OCI-LY7 (cell line): ENCODE measurements at regions not wholly inside any gene's neighbourhood (a gene's known extent, or its start where the extent isn't known, plus 50 kb on each side); places are given as distances from the start of the nearest gene placed in this dataset.

ENCODE experiments used
- BruUV-seq: library from RNA; stranded (reverse); fragments of 400-500 nt; replicated peaks from 2 replicates; lab custom pipeline; 2021; lab: Mats Ljungman, UMichigan
- CTCF ChIA-PET: fragments of 300-600 bp; sonication (Branson Sonifier 250); formaldehyde crosslinking; loops from one replicate; lab custom pipeline; 2022; ENCODE audit warnings: antibody characterized with exemption; ENCODE audit not compliant: unreplicated experiment; lab: Charles Lee
- POLR2A ChIA-PET: fragments of 300-600 bp; sonication (Branson Sonifier 250); formaldehyde crosslinking; loops from one replicate; lab custom pipeline; 2022; ENCODE audit warnings: antibody characterized with exemption; lab: Charles Lee
- DNase-seq: peaks from one replicate; pipeline ENCODE4 v3.0.0-alpha.2; 2015; ENCODE audit warnings: low spot score
- H2AFZ ChIP-seq: fragments of 200-600 bp; sonication (generic), shearing (Covaris generic); 2 replicates; pipeline ENCODE4 v1.6.1; 2014; ENCODE audit warnings: mild to moderate bottlenecking, antibody characterized with exemption, low read length, moderate library complexity
- H3K27ac ChIP-seq: fragments of 200-600 bp; sonication (generic); 2 replicates; pipeline ENCODE4 v1.5.1; 2014; ENCODE audit warnings: mixed run types, low read depth, mild to moderate bottlenecking, moderate library complexity, low read length, inconsistent platforms; ENCODE audit not compliant: poor library complexity, severe bottlenecking
- H3K36me3 ChIP-seq: fragments of 200-600 bp; sonication (generic); 2 replicates; pipeline ENCODE4 v1.6.1; 2014; ENCODE audit warnings: mild to moderate bottlenecking, antibody characterized with exemption, low read length, moderate library complexity, mixed read lengths; ENCODE audit not compliant: insufficient read depth
- H3K4me1 ChIP-seq: fragments of 200-600 bp; sonication (generic); 2 replicates; pipeline ENCODE4 v1.5.1; 2014; ENCODE audit warnings: mild to moderate bottlenecking, low read length; ENCODE audit not compliant: insufficient read depth, poor library complexity, severe bottlenecking
- H3K4me2 ChIP-seq: fragments of 200-600 bp; sonication (generic); 2 replicates; pipeline ENCODE4 v1.6.1; 2014; ENCODE audit warnings: mild to moderate bottlenecking, low read length
- H3K4me3 ChIP-seq: fragments of 200-600 bp; sonication (generic); 2 replicates; pipeline ENCODE4 v1.5.1; 2014; ENCODE audit warnings: mild to moderate bottlenecking, low read depth, low read length; ENCODE audit not compliant: poor library complexity, severe bottlenecking
- H3K79me2 ChIP-seq: fragments of 200-600 bp; sonication (generic); 2 replicates; pipeline ENCODE4 v1.6.1; 2016; ENCODE audit warnings: low read depth, mild to moderate bottlenecking, low read length, moderate library complexity, mixed read lengths; ENCODE audit not compliant: insufficient read depth
- H3K9me2 ChIP-seq: fragments of 200-600 bp; sonication (generic); 2 replicates; pipeline ENCODE4 v1.6.1; 2016; ENCODE audit warnings: mild to moderate bottlenecking, low read length, mixed read lengths; ENCODE audit not compliant: insufficient read depth
- H3K9me3 ChIP-seq: fragments of 200-600 bp; sonication (generic); 2 replicates; pipeline ENCODE4 v1.6.1; 2014; ENCODE audit warnings: mild to moderate bottlenecking, mixed run types, low read length, mixed read lengths
- H4K20me1 ChIP-seq: fragments of 200-600 bp; sonication (generic); 2 replicates; pipeline ENCODE4 v1.6.1; 2014; ENCODE audit warnings: mild to moderate bottlenecking, antibody characterized with exemption, low read length, moderate library complexity, mixed read lengths; ENCODE audit not compliant: insufficient read depth
- CTCF ChIP-seq: fragments of 200-600 bp; sonication (generic); conservative IDR thresholded peaks from 2 replicates; pipeline ENCODE4 v1.5.1; 2014; ENCODE audit warnings: mild to moderate bottlenecking, antibody characterized with exemption, low read length, moderate library complexity, mixed read lengths
- EZH2phosphoT487 ChIP-seq: fragments of 200-600 bp; sonication (generic); IDR thresholded peaks from 2 replicates; pipeline ENCODE4 v1.6.1; 2018; ENCODE audit warnings: low read depth, borderline replicate concordance, mild to moderate bottlenecking, mixed run types, antibody characterized with exemption, low read length, moderate library complexity, mixed read lengths
- intact Hi-C: fragments of 100-400 bp; cut with micrococcal nuclease; formaldehyde crosslinking; loops from one replicate; pipeline ENCODE4 v1.10.0; 2022; ENCODE audit not compliant: unreplicated experiment

GRCh38 chr5:67455970-67456369 is 259.4 kb upstream of the CD180 start:
- H3K4me1 ChIP-seq, result no peaks in the 10 kb centered on the region
- no peaks in the 10 kb centered on the region for H3K9me2 ChIP-seq
- no peak overlapping the region for H3K27ac ChIP-seq
- intact Hi-C loops, result no loop called here
- ChIA-PET CTCF (no interaction called here), POLR2A (no interaction called here)
- H3K36me3 ChIP-seq, result no peaks in the 10 kb centered on the region
- BruUV-seq, result no TSS peak
- no peak for DNase-seq
- H3K9me3 ChIP-seq, result no peaks in the 10 kb centered on the region
- TF ChIP-seq CTCF (no peak), EZH2phosphoT487 (no peak)
- no peak overlapping the region for H3K4me2 ChIP-seq
- no peaks in the 10 kb centered on the region for H3K79me2 ChIP-seq
- no peak overlapping the region for H2AFZ ChIP-seq
- H4K20me1 ChIP-seq, result no peaks in the 10 kb centered on the region
- no peak overlapping the region for H3K4me3 ChIP-seq

- intact Hi-C loops, result no loop called here
- no TSS peak for BruUV-seq
- H3K4me3 ChIP-seq, result no peak overlapping the region
Observed at GRCh38 chr5:67454957-67455561, 258.5 kb upstream of the CD180 start.

More at GRCh38 chr5:67454957-67455561, 258.5 kb upstream of the CD180 start:
- Histone ChIP-seq H3K4me2 (no peak overlapping the region), H3K9me2 (no peaks in the 10 kb centered on the region), H3K4me1 (no peaks in the 10 kb centered on the region), H3K27ac (no peak overlapping the region), H3K9me3 (no peaks in the 10 kb centered on the region), H2AFZ (no peak overlapping the region), H3K79me2 (no peaks in the 10 kb centered on the region), H4K20me1 (no peaks in the 10 kb centered on the region), H3K36me3 (no peaks in the 10 kb centered on the region)
- POLR2A ChIA-PET, result interaction anchor here (0.5 kb wide), 1 partner anchor 17 kb away, joined by 3 read pairs; no protein-coding TSS in a partner anchor
- DNase-seq, result no peak
- TF ChIP-seq EZH2phosphoT487 (no peak), CTCF (no peak)
- CTCF ChIA-PET, result no interaction called here
